Neural progenitor cell (in vitro differentiated cells): ENCODE measurements at regions not wholly inside any gene's neighbourhood (a gene's known extent, or its start where the extent isn't known, plus 50 kb on each side); places are given as distances from the start of the nearest gene placed in this dataset.

Experiments used
- DNase-seq: peaks from one replicate; pipeline ENCODE4 v3.0.0-alpha.2; 2016; ENCODE audit warnings: low spot score
- H2AFZ ChIP-seq: fragments of 200-600 bp; sonication (generic); replicated peaks from 2 replicates; pipeline ENCODE4 v1.6.1; 2016; ENCODE audit warnings: antibody characterized with exemption
- H3F3A ChIP-seq: fragments of 200-600 bp; sonication (generic); 2 replicates; pipeline ENCODE4 v1.6.1; 2016; ENCODE audit warnings: antibody characterized with exemption, low read depth
- H3K27ac ChIP-seq: fragments of 200-600 bp; sonication (generic); 2 replicates; pipeline ENCODE4 v1.5.1; 2016; ENCODE audit warnings: mild to moderate bottlenecking
- H3K27me3 ChIP-seq: fragments of 200-600 bp; sonication (generic); 2 replicates; pipeline ENCODE4 v1.6.1; 2016; ENCODE audit warnings: mild to moderate bottlenecking, moderate library complexity
- H3K36me3 ChIP-seq: fragments of 200-600 bp; sonication (generic); 2 replicates; pipeline ENCODE4 v1.5.1; 2016
- H3K4me1 ChIP-seq: fragments of 200-600 bp; sonication (generic); 2 replicates; pipeline ENCODE4 v1.6.1; 2016; ENCODE audit warnings: mixed run types
- H3K4me2 ChIP-seq: fragments of 200-600 bp; sonication (generic); 2 replicates; pipeline ENCODE4 v1.6.1; 2016
- H3K4me3 ChIP-seq: fragments of 200-600 bp; sonication (generic); 2 replicates; pipeline ENCODE4 v1.5.1; 2016
- H3K79me2 ChIP-seq: fragments of 200-600 bp; sonication (generic); 2 replicates; pipeline ENCODE4 v1.6.1; 2016; ENCODE audit warnings: low read depth
- H3K9ac ChIP-seq: fragments of 200-600 bp; sonication (generic); 2 replicates; pipeline ENCODE4 v1.6.1; 2016
- H3K9me3 ChIP-seq: fragments of 200-600 bp; sonication (generic); 2 replicates; pipeline ENCODE4 v1.5.1; 2016; ENCODE audit warnings: low read depth
- H4K20me1 ChIP-seq: fragments of 200-600 bp; sonication (generic); 2 replicates; pipeline ENCODE4 v1.6.1; 2016; ENCODE audit warnings: low read depth
- H3K27ac Mint-ChIP-seq: 3 replicates; pipeline ENCODE4 v1.8.0; 2021; ENCODE audit warnings: mixed read lengths
- H3K27me3 Mint-ChIP-seq: 2 replicates; pipeline ENCODE4 v1.8.0; 2022; ENCODE audit warnings: low read depth, mild to moderate bottlenecking, inconsistent platforms, moderate library complexity, mixed read lengths; ENCODE audit not compliant: insufficient read depth
- H3K36me3 Mint-ChIP-seq: 3 replicates; pipeline ENCODE4 v1.8.0; 2021; ENCODE audit warnings: mixed read lengths
- H3K4me1 Mint-ChIP-seq: 3 replicates; pipeline ENCODE4 v1.8.0; 2021; ENCODE audit warnings: mixed read lengths
- H3K4me3 Mint-ChIP-seq: 3 replicates; pipeline ENCODE4 v1.8.0; 2021; ENCODE audit warnings: mild to moderate bottlenecking, moderate library complexity, mixed read lengths
- H3K9me3 Mint-ChIP-seq: 3 replicates; pipeline ENCODE4 v1.8.0; 2020; ENCODE audit warnings: mixed read lengths
- EZH2 ChIP-seq: fragments of 200-600 bp; sonication (generic); IDR thresholded peaks from 2 replicates; pipeline ENCODE4 v1.6.1; 2017; ENCODE audit warnings: antibody characterized with exemption, mild to moderate bottlenecking, moderate library complexity
- EZH2phosphoT487 ChIP-seq: fragments of 200-600 bp; sonication (generic); IDR thresholded peaks from 2 replicates; pipeline ENCODE4 v1.6.1; 2017; ENCODE audit warnings: antibody characterized with exemption
- TF ChIP-seq, protein P1 (sequence below): fragments of 200-600 bp; sonication (generic); IDR thresholded peaks from 2 replicates; pipeline ENCODE4 v1.5.1; 2017; ENCODE audit warnings: antibody characterized with exemption, mild to moderate bottlenecking

DNA sequence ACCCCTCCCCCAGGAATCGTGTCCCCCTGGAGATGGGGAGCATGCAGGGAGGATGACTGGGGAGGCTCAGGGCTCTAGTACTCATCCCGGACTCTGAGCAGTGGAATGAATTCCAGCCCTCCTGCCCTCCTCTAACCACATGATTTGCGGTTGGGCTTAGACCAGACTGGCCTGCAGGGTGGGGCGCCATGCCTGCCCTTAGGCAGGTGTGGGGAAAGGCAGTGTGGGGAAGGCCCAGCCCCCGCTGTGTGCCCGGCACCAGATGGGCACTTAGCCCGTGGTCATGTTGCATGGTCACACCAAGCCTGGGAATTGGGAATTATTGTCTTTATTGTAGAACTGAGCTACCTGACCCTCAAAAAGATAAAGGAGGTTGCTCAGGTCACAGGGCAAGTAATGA lies 283.8 kb downstream of the TLE3 start:
- no peaks in the 10 kb centered on the region for H3K9me3 Mint-ChIP-seq
- Histone ChIP-seq H3K4me1 (peaks cover 4% of the 10 kb centered on the region), H3K9ac (no peak overlapping the region), H3K4me2 (no peak overlapping the region), H4K20me1 (no peaks in the 10 kb centered on the region), H2AFZ (no peak overlapping the region), H3F3A (no peaks in the 10 kb centered on the region), H3K9me3 (no peaks in the 10 kb centered on the region), H3K36me3 (no peaks in the 10 kb centered on the region), H3K4me3 (no peak overlapping the region), H3K27ac (no peak overlapping the region), H3K27me3 (no peaks in the 10 kb centered on the region), H3K79me2 (no peaks in the 10 kb centered on the region)
- no peaks in the 10 kb centered on the region for H3K36me3 Mint-ChIP-seq
- peaks cover 19% of the 10 kb centered on the region for H3K4me1 Mint-ChIP-seq
- no peak overlapping the region for H3K4me3 Mint-ChIP-seq
- peaks cover 14% of the 10 kb centered on the region for H3K27me3 Mint-ChIP-seq
- TF ChIP-seq EZH2 (no peak), EZH2phosphoT487 (no peak)
- TF ChIP-seq, protein P1, sequence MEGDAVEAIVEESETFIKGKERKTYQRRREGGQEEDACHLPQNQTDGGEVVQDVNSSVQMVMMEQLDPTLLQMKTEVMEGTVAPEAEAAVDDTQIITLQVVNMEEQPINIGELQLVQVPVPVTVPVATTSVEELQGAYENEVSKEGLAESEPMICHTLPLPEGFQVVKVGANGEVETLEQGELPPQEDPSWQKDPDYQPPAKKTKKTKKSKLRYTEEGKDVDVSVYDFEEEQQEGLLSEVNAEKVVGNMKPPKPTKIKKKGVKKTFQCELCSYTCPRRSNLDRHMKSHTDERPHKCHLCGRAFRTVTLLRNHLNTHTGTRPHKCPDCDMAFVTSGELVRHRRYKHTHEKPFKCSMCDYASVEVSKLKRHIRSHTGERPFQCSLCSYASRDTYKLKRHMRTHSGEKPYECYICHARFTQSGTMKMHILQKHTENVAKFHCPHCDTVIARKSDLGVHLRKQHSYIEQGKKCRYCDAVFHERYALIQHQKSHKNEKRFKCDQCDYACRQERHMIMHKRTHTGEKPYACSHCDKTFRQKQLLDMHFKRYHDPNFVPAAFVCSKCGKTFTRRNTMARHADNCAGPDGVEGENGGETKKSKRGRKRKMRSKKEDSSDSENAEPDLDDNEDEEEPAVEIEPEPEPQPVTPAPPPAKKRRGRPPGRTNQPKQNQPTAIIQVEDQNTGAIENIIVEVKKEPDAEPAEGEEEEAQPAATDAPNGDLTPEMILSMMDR: no peak
- H3K27ac Mint-ChIP-seq: no peak overlapping the region
- no peak for DNase-seq

DNA sequence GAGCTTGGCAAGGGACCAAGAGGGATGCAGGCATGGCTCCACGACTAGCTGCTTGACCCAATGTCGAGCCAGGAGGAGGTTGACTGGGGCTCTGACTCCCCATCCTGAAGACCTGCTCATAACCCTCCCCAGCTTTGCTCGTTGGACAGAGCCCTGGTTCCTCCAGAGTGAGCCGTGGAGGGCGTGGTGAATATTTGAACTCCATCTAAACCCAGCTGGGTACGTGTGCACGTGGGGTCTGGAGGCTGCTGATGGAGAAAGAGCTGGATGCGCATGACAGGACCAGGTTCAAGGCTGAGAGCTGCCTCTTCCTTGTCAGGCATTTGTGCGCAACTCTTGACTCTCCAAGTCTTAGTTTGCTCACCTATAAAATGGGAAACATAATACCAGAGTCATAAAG lies 282.8 kb downstream of the TLE3 start:
- H3K9me3 Mint-ChIP-seq: no peaks in the 10 kb centered on the region
- Histone ChIP-seq H3K79me2 (no peaks in the 10 kb centered on the region), H3K36me3 (no peaks in the 10 kb centered on the region), H4K20me1 (no peaks in the 10 kb centered on the region), H3K4me1 (peaks cover 10% of the 10 kb centered on the region), H3K4me2 (no peak overlapping the region), H3K27me3 (no peaks in the 10 kb centered on the region), H3K9ac (no peak overlapping the region), H3K27ac (no peak overlapping the region), H3F3A (no peaks in the 10 kb centered on the region), H3K4me3 (no peak overlapping the region), H2AFZ (no peak overlapping the region), H3K9me3 (no peaks in the 10 kb centered on the region)
- TF ChIP-seq, protein P1: no peak
- TF ChIP-seq EZH2 (no peak), EZH2phosphoT487 (no peak)
- H3K4me1 Mint-ChIP-seq: peaks cover 19% of the 10 kb centered on the region
- H3K4me3 Mint-ChIP-seq: no peak overlapping the region
- no peak overlapping the region for H3K27ac Mint-ChIP-seq
- no peak for DNase-seq
- peaks cover 15% of the 10 kb centered on the region for H3K27me3 Mint-ChIP-seq
- no peaks in the 10 kb centered on the region for H3K36me3 Mint-ChIP-seq

DNA sequence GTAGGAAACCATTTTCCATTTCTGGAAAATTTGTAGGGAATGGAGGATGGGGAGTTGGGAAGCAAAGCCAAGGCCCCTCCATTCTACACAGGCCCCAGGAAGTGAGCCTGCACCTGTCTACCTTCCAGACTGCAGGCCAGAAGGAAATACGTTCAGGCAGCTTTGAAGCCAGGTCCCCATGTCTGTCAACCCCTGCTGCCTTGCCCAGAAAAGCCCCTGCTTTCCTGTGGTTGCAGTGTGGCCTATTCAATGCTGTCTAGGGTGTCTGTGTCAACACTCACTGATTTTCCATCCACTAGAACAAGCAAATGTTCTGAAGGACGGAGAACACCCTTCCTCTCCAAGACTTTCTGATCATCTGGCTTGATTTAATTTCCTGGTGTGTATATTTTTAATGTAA lies 281.9 kb downstream of the TLE3 start:
- H3K4me2 ChIP-seq: no peak overlapping the region
- H3K4me3 ChIP-seq: no peak overlapping the region
- TF ChIP-seq, protein P1: no peak
- TF ChIP-seq EZH2phosphoT487 (no peak), EZH2 (no peak)
- H4K20me1 ChIP-seq: no peaks in the 10 kb centered on the region
- no peak overlapping the region for H3K9ac ChIP-seq
- H3K27me3 ChIP-seq: no peaks in the 10 kb centered on the region
- Mint-ChIP-seq H3K36me3 (no peaks in the 10 kb centered on the region), H3K9me3 (no peaks in the 10 kb centered on the region), H3K27me3 (peaks cover 17% of the 10 kb centered on the region), H3K4me3 (no peak overlapping the region), H3K4me1 (peaks cover 15% of the 10 kb centered on the region), H3K27ac (no peak overlapping the region)
- H3K79me2 ChIP-seq: no peaks in the 10 kb centered on the region
- no peaks in the 10 kb centered on the region for H3F3A ChIP-seq
- no peaks in the 10 kb centered on the region for H3K9me3 ChIP-seq
- no peaks in the 10 kb centered on the region for H3K36me3 ChIP-seq
- H3K4me1 ChIP-seq: peaks cover 15% of the 10 kb centered on the region
- DNase-seq: no peak
- H3K27ac ChIP-seq: no peak overlapping the region
- no peak overlapping the region for H2AFZ ChIP-seq

DNA sequence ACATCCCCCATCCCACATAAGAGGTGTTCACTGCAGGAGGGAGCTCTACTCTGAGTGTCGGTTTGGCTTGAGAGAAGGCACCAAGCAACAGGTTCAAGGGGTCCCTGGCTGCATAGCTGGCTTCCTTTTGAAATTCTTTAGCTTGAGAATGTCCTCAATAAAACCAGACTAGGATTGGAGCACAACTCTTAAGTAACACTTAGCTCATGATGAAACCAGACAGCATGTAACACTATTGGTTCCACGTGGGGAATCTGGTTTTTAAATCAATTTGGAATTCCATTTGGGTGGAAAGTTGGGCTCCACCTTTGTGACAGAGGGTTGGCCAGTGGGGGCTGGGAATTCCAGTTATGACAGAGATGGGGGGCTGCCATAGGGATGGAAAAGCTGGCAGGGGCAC lies 281.2 kb downstream of the TLE3 start:
- H3K36me3 Mint-ChIP-seq: no peaks in the 10 kb centered on the region

More for the DNA sequence above, 281.2 kb downstream of the TLE3 start:
- peaks cover 7% of the 10 kb centered on the region for H3F3A ChIP-seq
- H3K4me2 ChIP-seq: no peak overlapping the region
- no peaks in the 10 kb centered on the region for H3K36me3 ChIP-seq
- no peak overlapping the region for H2AFZ ChIP-seq
- H3K4me3 ChIP-seq: no peak overlapping the region
- no peak overlapping the region for H3K4me3 Mint-ChIP-seq
- H3K4me1 ChIP-seq: peaks cover 22% of the 10 kb centered on the region
- H4K20me1 ChIP-seq: no peaks in the 10 kb centered on the region
- H3K9me3 ChIP-seq: no peaks in the 10 kb centered on the region
- no peaks in the 10 kb centered on the region for H3K79me2 ChIP-seq
- H3K27ac ChIP-seq: no peak overlapping the region
- no peak for DNase-seq
- peaks cover 18% of the 10 kb centered on the region for H3K27me3 Mint-ChIP-seq
- H3K9me3 Mint-ChIP-seq: no peaks in the 10 kb centered on the region
- no peak overlapping the region for H3K27ac Mint-ChIP-seq
- H3K9ac ChIP-seq: no peak overlapping the region
- H3K27me3 ChIP-seq: no peaks in the 10 kb centered on the region
- peaks cover 15% of the 10 kb centered on the region for H3K4me1 Mint-ChIP-seq
- no peak for TF ChIP-seq EZH2phosphoT487
- TF ChIP-seq EZH2: no peak
- TF ChIP-seq, protein P1: no peak
